ENCODE measurements at regions not wholly inside any gene's neighbourhood (a gene's known extent, or its start where the extent isn't known, plus 50 kb on each side); places are given as distances from the start of the nearest gene placed in this dataset.

GRCh38 chr9:24007185-24007584 lies 181.1 kb upstream of the ELAVL2 start:
- no peak for TF ChIP-seq CTCF (IDR thresholded peaks at IDR 0.05)
- TF ChIP-seq POLR2A (IDR thresholded peaks at IDR 0.05): no peak

Measured in lower leg skin (tissue), 3 donors.